SK-N-SH (cell line): ENCODE measurements at regions not wholly inside any gene's neighbourhood (a gene's known extent, or its start where the extent isn't known, plus 50 kb on each side); places are given as distances from the start of the nearest gene placed in this dataset.

Experiments used
- CTCF ChIA-PET: fragments of 300-600, 350-600 bp; formaldehyde crosslinking; extraction: SDS; loops from one replicate; lab custom pipeline; 2021; lab: Yijun Ruan, JAX
- POLR2A ChIA-PET: fragments of 350-600 bp; sonication (Branson Sonifier 250); formaldehyde crosslinking; extraction: SDS; loops from one replicate; lab custom pipeline; 2020; ENCODE audit warnings: antibody characterized with exemption, inconsistent platforms; lab: Yijun Ruan, JAX
- DNase-seq: peaks from one replicate; pipeline ENCODE4 v3.0.0; 2012
- H2AFZ ChIP-seq: fragments of 200-600 bp; sonication (generic); 2 replicates; pipeline ENCODE4 v1.8.1; 2016; ENCODE audit warnings: antibody characterized with exemption, mild to moderate bottlenecking, low read depth
- H3F3A ChIP-seq: fragments of 200-600 bp; sonication (generic); replicated peaks from 2 replicates; pipeline ENCODE3; 2016; ENCODE audit warnings: antibody characterized with exemption, mild to moderate bottlenecking; ENCODE audit not compliant: insufficient read depth
- H3K27ac ChIP-seq, 2 experiments: fragments of 200-500 bp in 1 of 2; fragments of 200-600 bp in 1 of 2; sonication (Bioruptor generic) in 1 of 2; sonication (generic), shearing (Covaris generic) in 1 of 2; 2 replicates each; pipeline versions ENCODE4 v1.5.1 to v1.6.1; 2014 to 2016; ENCODE audit warnings: low read depth in 2 of 2, inconsistent platforms in 1 of 2, low read length in 1 of 2, mild to moderate bottlenecking in 1 of 2, mixed read lengths in 1 of 2
- H3K27me3 ChIP-seq: fragments of 200-600 bp; sonication (generic), shearing (Covaris generic); 2 replicates; pipeline ENCODE4 v1.6.1; 2016; ENCODE audit warnings: mixed run types; ENCODE audit not compliant: insufficient read depth
- H3K36me3 ChIP-seq, 2 experiments: fragments of 200-500 bp in 1 of 2; fragments of 200-600 bp in 1 of 2; sonication (Bioruptor generic) in 1 of 2; sonication (generic) in 1 of 2; replicated peaks in 1 of 2; 2 replicates each; pipeline versions ENCODE3 to v1.5.1; 2014 to 2016; ENCODE audit warnings: low read length in 1 of 2, mild to moderate bottlenecking in 1 of 2; ENCODE audit not compliant: insufficient read depth in 2 of 2, control insufficient read depth in 1 of 2
- H3K4me1 ChIP-seq, 2 experiments: fragments of 200-500 bp in 1 of 2; fragments of 200-600 bp in 1 of 2; sonication (Bioruptor generic) in 1 of 2; sonication (generic), shearing (Covaris generic) in 1 of 2; 2 replicates each; pipeline versions ENCODE4 v1.5.1 to v1.6.1; 2014 to 2016; ENCODE audit warnings: low read depth in 1 of 2, low read length in 1 of 2, mixed run types in 1 of 2; ENCODE audit not compliant: insufficient read depth in 2 of 2, control insufficient read depth in 1 of 2
- H3K4me2 ChIP-seq: fragments of 200-600 bp; sonication (generic), shearing (Covaris generic); 2 replicates; pipeline ENCODE4 v1.6.1; 2017; ENCODE audit warnings: mixed run types
- H3K4me3 ChIP-seq, 2 experiments: fragments of 200-500 bp in 1 of 2; fragments of 200-600 bp in 1 of 2; sonication (Bioruptor generic) in 1 of 2; sonication (generic), shearing (Covaris generic) in 1 of 2; 2 replicates each; pipeline versions ENCODE4 v1.5.1 to v1.8.1; 2014 to 2016; ENCODE audit warnings: low read depth in 2 of 2, inconsistent platforms in 1 of 2, low read length in 1 of 2, mild to moderate bottlenecking in 1 of 2, mixed read lengths in 1 of 2, moderate library complexity in 1 of 2
- H3K79me2 ChIP-seq: fragments of 200-600 bp; sonication (generic); 2 replicates; pipeline ENCODE4 v1.8.1; 2017; ENCODE audit warnings: mild to moderate bottlenecking; ENCODE audit not compliant: insufficient read depth
- H3K9ac ChIP-seq: fragments of 200-600 bp; sonication (generic); 2 replicates; pipeline ENCODE4 v1.6.1; 2017; ENCODE audit warnings: mixed run types
- H3K9me2 ChIP-seq: fragments of 200-600 bp; sonication (generic); 2 replicates; pipeline ENCODE4 v1.6.1; 2017; ENCODE audit warnings: mixed run types
- H3K9me3 ChIP-seq: fragments of 200-600 bp; sonication (generic); 2 replicates; pipeline ENCODE4 v1.6.1; 2017; ENCODE audit warnings: mixed run types, mild to moderate bottlenecking, moderate library complexity
- H4K20me1 ChIP-seq: fragments of 200-600 bp; sonication (generic); 2 replicates; pipeline ENCODE4 v1.6.1; 2017; ENCODE audit warnings: mild to moderate bottlenecking, mixed run types; ENCODE audit not compliant: insufficient read depth
- EP300 ChIP-seq, 2 experiments: IDR thresholded peaks; 2 replicates each; pipeline versions ENCODE4 v1.4.0 to v1.6.1; 2012; ENCODE audit warnings: borderline replicate concordance in 1 of 2, low read depth in 1 of 2, low read length in 1 of 2
- FOXM1 ChIP-seq: IDR thresholded peaks from 2 replicates; pipeline ENCODE4 v1.4.0; 2012; ENCODE audit warnings: low read depth, mild to moderate bottlenecking
- GABPA ChIP-seq: IDR thresholded peaks from 2 replicates; pipeline ENCODE4 v1.4.0; 2012; ENCODE audit warnings: low read depth, mild to moderate bottlenecking
- GATA2 ChIP-seq: sonication (generic); formaldehyde crosslinking; IDR thresholded peaks from 2 replicates; pipeline ENCODE4 v1.5.0; 2020; ENCODE audit warnings: mild to moderate bottlenecking, missing genetic modification reagents
- IRF3 ChIP-seq: fragments of 150-350 bp; IDR thresholded peaks from 2 replicates; pipeline ENCODE4 v1.6.1; 2016; ENCODE audit warnings: mild to moderate bottlenecking, low read depth, low read length
- RCOR1 ChIP-seq: fragments of 150-350 bp; IDR thresholded peaks from 2 replicates; pipeline ENCODE4 v1.6.1; 2017; ENCODE audit warnings: antibody characterized with exemption, low read length
- RFX5 ChIP-seq: IDR thresholded peaks from 2 replicates; pipeline ENCODE4 v1.6.1; 2012; ENCODE audit warnings: mild to moderate bottlenecking, improper control_type of control experiment, low read length
- RXRA ChIP-seq: IDR thresholded peaks from 2 replicates; pipeline ENCODE4 v1.4.0; 2012; ENCODE audit warnings: low read depth, mild to moderate bottlenecking, borderline replicate concordance
- SIN3A ChIP-seq: IDR thresholded peaks from 2 replicates; pipeline ENCODE4 v1.6.1; 2012; ENCODE audit warnings: low read depth, mild to moderate bottlenecking, low read length, moderate library complexity, borderline replicate concordance
- TAF1 ChIP-seq: IDR thresholded peaks from 2 replicates; pipeline ENCODE4 v1.6.1; 2012; ENCODE audit warnings: low read depth, mild to moderate bottlenecking, low read length, moderate library complexity, borderline replicate concordance
- TCF12 ChIP-seq: IDR thresholded peaks from 2 replicates; pipeline ENCODE4 v1.4.0; 2012
- WGBS: methylation state at CpG from one replicate; pipeline ENCODE4 v1.1.6; 2017; ENCODE audit warnings: low lambda C conversion rate; 5-methylcytosine and 5-hydroxymethylcytosine counted together
- TF ChIP-seq, protein P1 (sequence below): IDR thresholded peaks from 2 replicates; pipeline ENCODE4; 2012
- TF ChIP-seq, protein P2 (sequence below): IDR thresholded peaks from 2 replicates; pipeline ENCODE4 v1.4.0; 2012; ENCODE audit warnings: low read depth
- TF ChIP-seq, protein P3 (sequence below): fragments of 150-350 bp; IDR thresholded peaks from 2 replicates; pipeline ENCODE4 v1.6.1; 2017; ENCODE audit warnings: antibody characterized with exemption, low read length, low read depth, borderline replicate concordance

- TF ChIP-seq, protein P1, sequence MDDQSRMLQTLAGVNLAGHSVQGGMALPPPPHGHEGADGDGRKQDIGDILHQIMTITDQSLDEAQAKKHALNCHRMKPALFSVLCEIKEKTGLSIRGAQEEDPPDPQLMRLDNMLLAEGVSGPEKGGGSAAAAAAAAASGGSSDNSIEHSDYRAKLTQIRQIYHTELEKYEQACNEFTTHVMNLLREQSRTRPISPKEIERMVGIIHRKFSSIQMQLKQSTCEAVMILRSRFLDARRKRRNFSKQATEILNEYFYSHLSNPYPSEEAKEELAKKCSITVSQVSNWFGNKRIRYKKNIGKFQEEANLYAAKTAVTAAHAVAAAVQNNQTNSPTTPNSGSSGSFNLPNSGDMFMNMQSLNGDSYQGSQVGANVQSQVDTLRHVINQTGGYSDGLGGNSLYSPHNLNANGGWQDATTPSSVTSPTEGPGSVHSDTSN, result no peak
- TF ChIP-seq GATA2 (CRISPR knock-in tag), result no peak
These were observed 389.6 kb upstream of the MON1B start (continued) for GRCh38 chr16:76801357-76801756.

DNA sequence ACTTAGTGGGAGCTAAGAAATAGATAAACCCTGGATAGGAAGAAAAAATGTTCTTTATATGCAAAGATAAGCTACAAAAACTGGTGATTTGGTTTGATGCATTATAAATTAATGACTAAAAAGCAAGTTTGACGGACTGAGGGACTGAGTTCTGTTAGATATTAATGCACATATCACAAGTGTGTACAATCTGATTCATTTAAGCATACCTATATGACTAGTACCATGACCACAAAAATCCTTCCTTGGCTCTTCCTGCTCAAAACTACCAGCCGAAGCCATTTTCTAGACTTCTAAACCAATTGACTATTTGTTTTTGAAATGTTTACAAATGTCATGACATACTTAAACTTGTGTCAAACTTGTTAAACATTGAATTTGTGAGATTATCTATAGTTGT lies 374.5 kb upstream of the MON1B start:
- DNase-seq, result no peak
- no peaks in the 10 kb centered on the region for H3F3A ChIP-seq
- H3K9me3 ChIP-seq, result no peaks in the 10 kb centered on the region
- no peaks in the 10 kb centered on the region for H4K20me1 ChIP-seq
- no peaks in the 10 kb centered on the region for H3K36me3 ChIP-seq
- H3K4me2 ChIP-seq, result no peak overlapping the region
- H3K9me2 ChIP-seq, result no peaks in the 10 kb centered on the region
- no peak overlapping the region for H3K9ac ChIP-seq
- H3K79me2 ChIP-seq, result no peaks in the 10 kb centered on the region
- WGBS, result 25% methylated on average over 2 of the region's 2 CpGs
- H3K4me3 ChIP-seq, result no peak overlapping the region
- no peaks in the 10 kb centered on the region for H3K27me3 ChIP-seq
- H2AFZ ChIP-seq, result no peak overlapping the region
- TF ChIP-seq RXRA, result no peak
- no peak for TF ChIP-seq TAF1
- TF ChIP-seq, protein P1, result no peak
- no peak for TF ChIP-seq GATA2 (CRISPR knock-in tag)
- no peak for TF ChIP-seq RFX5
- TF ChIP-seq EP300 (IDR thresholded peaks at IDR 0.05; ENCODE audit: borderline replicate concordance in 1 of 2, low read depth in 1 of 2, low read length in 1 of 2), result no peak
- TF ChIP-seq IRF3, result no peak
- no peak for TF ChIP-seq GABPA
- no peak for TF ChIP-seq SIN3A
- TF ChIP-seq RCOR1, result no peak
- TF ChIP-seq, protein P2, sequence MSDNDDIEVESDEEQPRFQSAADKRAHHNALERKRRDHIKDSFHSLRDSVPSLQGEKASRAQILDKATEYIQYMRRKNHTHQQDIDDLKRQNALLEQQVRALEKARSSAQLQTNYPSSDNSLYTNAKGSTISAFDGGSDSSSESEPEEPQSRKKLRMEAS, result no peak
- TF ChIP-seq TCF12, result no peak
- no peak for TF ChIP-seq FOXM1
- TF ChIP-seq, protein P3, sequence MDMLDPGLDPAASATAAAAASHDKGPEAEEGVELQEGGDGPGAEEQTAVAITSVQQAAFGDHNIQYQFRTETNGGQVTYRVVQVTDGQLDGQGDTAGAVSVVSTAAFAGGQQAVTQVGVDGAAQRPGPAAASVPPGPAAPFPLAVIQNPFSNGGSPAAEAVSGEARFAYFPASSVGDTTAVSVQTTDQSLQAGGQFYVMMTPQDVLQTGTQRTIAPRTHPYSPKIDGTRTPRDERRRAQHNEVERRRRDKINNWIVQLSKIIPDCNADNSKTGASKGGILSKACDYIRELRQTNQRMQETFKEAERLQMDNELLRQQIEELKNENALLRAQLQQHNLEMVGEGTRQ, result no peak
- ChIA-PET POLR2A (no interaction called here), CTCF (interaction anchor here (1.3 kb wide), 1 partner anchor 8 kb away, joined by 6 read pairs; no protein-coding TSS in a partner anchor)
- H3K27ac ChIP-seq, result no peak overlapping the region
- H3K4me1 ChIP-seq, result no peaks in the 10 kb centered on the region; a peak in 1 of 4 replicates
